Keratinocyte (primary cell): ENCODE measurements at regions not wholly inside any gene's neighbourhood (a gene's known extent, or its start where the extent isn't known, plus 50 kb on each side); places are given as distances from the start of the nearest gene placed in this dataset.

ENCODE experiments used
- DNase-seq: peaks from one replicate; pipeline ENCODE4 v3.0.0-alpha.2; 2011; ENCODE audit warnings: low read depth, missing footprints, low spot score
- FAIRE-seq: peaks from 2 replicates; lab custom pipeline; 2011; peaks lifted over from hg19 to GRCh38; lab: Jason Lieb, UNC
- H2AFZ ChIP-seq: 2 replicates; pipeline ENCODE4 v1.6.0; 2012; ENCODE audit warnings: low read length, control low read depth, inconsistent platforms; ENCODE audit not compliant: control insufficient read depth
- H3K27ac ChIP-seq: 2 replicates; pipeline ENCODE4 v1.5.1; 2011; ENCODE audit warnings: low read length; ENCODE audit not compliant: control insufficient read depth, insufficient read depth
- H3K27me3 ChIP-seq: 3 replicates; pipeline ENCODE4 v1.6.0; 2011; ENCODE audit warnings: low read length; ENCODE audit not compliant: control insufficient read depth, insufficient read depth; ENCODE audit errors: extremely low read depth
- H3K36me3 ChIP-seq, 2 experiments: 2 replicates in 1 of 2; 3 replicates in 1 of 2; pipeline ENCODE4 v1.5.1; 2011; ENCODE audit warnings: low read length in 2 of 2, mild to moderate bottlenecking in 1 of 2; ENCODE audit not compliant: control insufficient read depth in 2 of 2, insufficient read depth in 2 of 2; ENCODE audit errors: extremely low read depth in 1 of 2
- H3K4me1 ChIP-seq: 3 replicates; pipeline ENCODE4 v1.5.1; 2011; ENCODE audit warnings: low read length; ENCODE audit not compliant: control insufficient read depth, insufficient read depth; ENCODE audit errors: extremely low read depth
- H3K4me2 ChIP-seq: 3 replicates; pipeline ENCODE4 v1.6.0; 2011; ENCODE audit warnings: low read depth, low read length; ENCODE audit not compliant: control insufficient read depth, insufficient read depth; ENCODE audit errors: extremely low read depth
- H3K4me3 ChIP-seq, 3 experiments: fragments of 200-600 bp in 1 of 3; sonication (generic) in 1 of 3; 2 replicates in 2 of 3; 3 replicates in 1 of 3; pipeline ENCODE4 v1.5.1; 2011 to 2016; ENCODE audit warnings: low read length in 3 of 3, mild to moderate bottlenecking in 3 of 3, control low read depth in 2 of 3, inconsistent platforms in 1 of 3, low read depth in 1 of 3, mixed read lengths in 1 of 3, mixed run types in 1 of 3, moderate library complexity in 1 of 3; ENCODE audit not compliant: control insufficient read depth in 2 of 3, insufficient read depth in 2 of 3; ENCODE audit errors: extremely low read depth in 1 of 3
- H3K79me2 ChIP-seq: 2 replicates; pipeline ENCODE4 v1.6.0; 2012; ENCODE audit warnings: low read length; ENCODE audit not compliant: control insufficient read depth, insufficient read depth
- H3K9ac ChIP-seq: 3 replicates; pipeline ENCODE4 v1.6.0; 2011; ENCODE audit warnings: low read length; ENCODE audit not compliant: control insufficient read depth, insufficient read depth; ENCODE audit errors: extremely low read depth
- H3K9me1 ChIP-seq: 3 replicates; pipeline ENCODE4 v1.6.0; 2011; ENCODE audit warnings: low read length; ENCODE audit not compliant: control insufficient read depth, insufficient read depth; ENCODE audit errors: extremely low read depth
- H3K9me3 ChIP-seq: 2 replicates; pipeline ENCODE4 v1.5.1; 2012; ENCODE audit warnings: low read depth, low read length; ENCODE audit not compliant: control insufficient read depth
- H4K20me1 ChIP-seq: 3 replicates; pipeline ENCODE4 v1.6.0; 2011; ENCODE audit warnings: low read length; ENCODE audit not compliant: control insufficient read depth, insufficient read depth; ENCODE audit errors: extremely low read depth
- EZH2 ChIP-seq: IDR thresholded peaks from one replicate; pipeline ENCODE4 v1.6.1; 2012; ENCODE audit warnings: inconsistent platforms, mild to moderate bottlenecking, low read length, moderate library complexity
- dilution Hi-C: fragments of 300-500 bp; cut with MboI; formaldehyde crosslinking; loops from one replicate; pipeline ENCODE4 v1.7.0; 2020; ENCODE audit warnings: low sequenced_read_pairs; ENCODE audit not compliant: extremely low pct_ligation_motif_present
- TF ChIP-seq, protein P1 (sequence below), 3 experiments: IDR thresholded peaks in 1 of 3; conservative IDR thresholded peaks in 1 of 3; optimal IDR thresholded peaks in 1 of 3; 2 replicates in 2 of 3; 3 replicates in 1 of 3; pipeline versions ENCODE3 to v1.5.1; 2011; ENCODE audit warnings: low read length in 3 of 3, mild to moderate bottlenecking in 3 of 3, moderate library complexity in 2 of 3, control low read depth in 1 of 3, inconsistent platforms in 1 of 3; ENCODE audit not compliant: insufficient read depth in 2 of 3; ENCODE audit errors: extremely low read depth in 1 of 3

- Histone ChIP-seq H3K9me1 (no peaks in the 10 kb centered on the region), H4K20me1 (no peaks in the 10 kb centered on the region), H3K4me3 (no peak overlapping the region), H3K36me3 (no peaks in the 10 kb centered on the region), H3K9ac (no peak overlapping the region), H3K27me3 (no peaks in the 10 kb centered on the region), H2AFZ (no peak overlapping the region), H3K9me3 (no peaks in the 10 kb centered on the region), H3K27ac (no peak overlapping the region), H3K79me2 (peaks cover 14% of the 10 kb centered on the region), H3K4me2 (no peak overlapping the region), H3K4me1 (peaks cover 15% of the 10 kb centered on the region)
- DNase-seq = no peak
- FAIRE-seq = no peak
- no peak for TF ChIP-seq EZH2
- TF ChIP-seq, protein P1, sequence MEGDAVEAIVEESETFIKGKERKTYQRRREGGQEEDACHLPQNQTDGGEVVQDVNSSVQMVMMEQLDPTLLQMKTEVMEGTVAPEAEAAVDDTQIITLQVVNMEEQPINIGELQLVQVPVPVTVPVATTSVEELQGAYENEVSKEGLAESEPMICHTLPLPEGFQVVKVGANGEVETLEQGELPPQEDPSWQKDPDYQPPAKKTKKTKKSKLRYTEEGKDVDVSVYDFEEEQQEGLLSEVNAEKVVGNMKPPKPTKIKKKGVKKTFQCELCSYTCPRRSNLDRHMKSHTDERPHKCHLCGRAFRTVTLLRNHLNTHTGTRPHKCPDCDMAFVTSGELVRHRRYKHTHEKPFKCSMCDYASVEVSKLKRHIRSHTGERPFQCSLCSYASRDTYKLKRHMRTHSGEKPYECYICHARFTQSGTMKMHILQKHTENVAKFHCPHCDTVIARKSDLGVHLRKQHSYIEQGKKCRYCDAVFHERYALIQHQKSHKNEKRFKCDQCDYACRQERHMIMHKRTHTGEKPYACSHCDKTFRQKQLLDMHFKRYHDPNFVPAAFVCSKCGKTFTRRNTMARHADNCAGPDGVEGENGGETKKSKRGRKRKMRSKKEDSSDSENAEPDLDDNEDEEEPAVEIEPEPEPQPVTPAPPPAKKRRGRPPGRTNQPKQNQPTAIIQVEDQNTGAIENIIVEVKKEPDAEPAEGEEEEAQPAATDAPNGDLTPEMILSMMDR (optimal IDR thresholded peaks at IDR 0.05 in 1 of 3, IDR thresholded peaks at IDR 0.05 in 1 of 3, conservative IDR thresholded peaks at IDR 0.05 in 1 of 3; ENCODE audit: extremely low read depth in 1 of 3, insufficient read depth in 2 of 3, low read length in 3 of 3) = peak; percentile 52 to 77 (median 57)
- dilution Hi-C loops = no loop called here
These were observed 94.0 kb downstream of the KLF12 start for GRCh38 chr13:74040200-74040599.

DNA sequence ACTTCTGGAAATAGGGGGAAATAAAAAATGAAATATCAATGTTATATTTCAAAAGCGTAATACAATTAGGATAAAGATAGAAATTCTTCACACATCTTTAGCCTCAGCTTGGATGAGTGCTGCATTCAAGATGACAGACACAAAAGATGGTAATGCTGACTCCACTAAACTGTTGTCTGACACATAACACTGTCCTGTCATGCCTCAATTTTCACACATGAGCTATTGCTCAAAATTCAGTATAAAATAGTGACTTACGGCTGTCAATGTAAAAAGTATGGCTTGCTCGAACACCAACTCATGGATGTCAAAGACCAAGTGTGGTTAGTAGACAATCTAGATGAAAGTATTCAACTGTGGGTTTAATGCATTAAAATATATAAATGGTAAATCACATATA is 94.5 kb downstream of the KLF12 start:
- H3K9ac ChIP-seq = no peak overlapping the region
- peaks cover 15% of the 10 kb centered on the region for H3K79me2 ChIP-seq
- H3K27ac ChIP-seq = no peak overlapping the region
- H3K9me3 ChIP-seq = no peaks in the 10 kb centered on the region
- H3K9me1 ChIP-seq = no peaks in the 10 kb centered on the region
- H3K4me2 ChIP-seq = no peak overlapping the region
- DNase-seq = no peak
- peaks cover 15% of the 10 kb centered on the region for H3K4me1 ChIP-seq
- dilution Hi-C loops = no loop called here
- H3K36me3 ChIP-seq = no peaks in the 10 kb centered on the region
- H4K20me1 ChIP-seq = no peaks in the 10 kb centered on the region
- no peaks in the 10 kb centered on the region for H3K27me3 ChIP-seq
- H2AFZ ChIP-seq = no peak overlapping the region
- FAIRE-seq = no peak
- TF ChIP-seq, protein P1 (optimal IDR thresholded peaks at IDR 0.05 in 1 of 3, IDR thresholded peaks at IDR 0.05 in 1 of 3, conservative IDR thresholded peaks at IDR 0.05 in 1 of 3; ENCODE audit: extremely low read depth in 1 of 3, insufficient read depth in 2 of 3, low read length in 3 of 3) = no peak
- H3K4me3 ChIP-seq = no peak overlapping the region
